Breast epithelium (tissue), 3 donors: ENCODE measurements at regions not wholly inside any gene's neighbourhood (a gene's known extent, or its start where the extent isn't known, plus 50 kb on each side); places are given as distances from the start of the nearest gene placed in this dataset.

Source experiments
- CTCF ChIP-seq, 3 donors: fragments of 450-650 bp; IDR thresholded peaks; one replicate each; pipeline ENCODE4 v1.5.1; 2016 to 2017; ENCODE audit warnings: antibody characterized with exemption in 3 of 3, mild to moderate bottlenecking in 3 of 3, moderate library complexity in 3 of 3
- POLR2A ChIP-seq: fragments of 450-650 bp; IDR thresholded peaks from one replicate; pipeline ENCODE4 v1.6.1; 2016; ENCODE audit warnings: antibody characterized with exemption, mild to moderate bottlenecking, moderate library complexity
- POLR2AphosphoS5 ChIP-seq, 3 donors: sonication (generic); formaldehyde crosslinking; IDR thresholded peaks; one replicate each; pipeline ENCODE4 v1.6.1; 2017; ENCODE audit warnings: antibody characterized with exemption in 3 of 3

DNA sequence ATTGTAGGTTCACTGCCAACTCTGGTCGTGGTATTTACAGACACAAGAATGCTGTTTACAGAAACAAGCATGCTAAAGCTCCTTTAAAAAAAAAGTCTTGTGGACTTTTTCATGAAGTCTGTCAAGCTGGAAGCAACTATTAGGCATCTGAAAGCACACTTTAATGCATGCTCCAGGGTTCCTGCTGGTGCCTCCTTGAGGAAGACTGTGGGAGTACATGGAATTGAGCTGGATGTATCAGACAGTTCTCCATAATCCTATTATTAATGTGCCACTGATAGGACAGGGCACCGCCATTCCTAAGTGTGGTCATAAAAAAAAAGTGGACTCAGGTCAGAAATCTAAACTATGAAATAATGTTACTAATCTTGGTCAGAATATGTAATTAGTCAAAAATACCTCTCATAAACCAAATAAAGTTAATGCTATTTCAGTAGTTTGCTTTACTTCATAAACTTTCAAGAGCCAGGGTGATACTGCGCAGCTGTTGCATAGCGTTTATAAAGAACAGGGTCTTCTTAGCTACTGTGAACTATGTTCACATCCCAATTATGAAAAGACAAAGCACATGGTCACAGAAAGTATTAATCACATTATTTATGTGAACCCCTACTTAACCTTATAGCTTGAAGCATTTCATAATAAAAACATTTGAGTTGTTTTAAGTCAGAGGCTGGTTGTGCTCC is 390.8 kb upstream of the PTGER4 start:
- TF ChIP-seq CTCF (IDR thresholded peaks at IDR 0.05): no peak
- no peak for TF ChIP-seq POLR2A
- no peak for TF ChIP-seq POLR2AphosphoS5 (IDR thresholded peaks at IDR 0.05)
